Natural killer cell (primary cell): ENCODE measurements at regions not wholly inside any gene's neighbourhood (a gene's known extent, or its start where the extent isn't known, plus 50 kb on each side); places are given as distances from the start of the nearest gene placed in this dataset.
"Not testable (repeated sequence)": the region's sequence is repeated elsewhere in the genome, so short reads cannot be mapped to it uniquely, and the experiment has no call there.

ENCODE experiments used
- ATAC-seq, 3 donors: fragments of 150-1000 bp in 2 of 3; fragments of 200-7000 bp in 1 of 3; cut with Tn5 transposase; 1 replicate in 1 of 3; 2 replicates in 2 of 3; pipeline ENCODE4 v1.10.0; 2021; ENCODE audit warnings: mild to moderate bottlenecking in 2 of 3, moderate library complexity in 2 of 3
- DNase-seq, 2 donors: peaks; one replicate each; pipeline versions ENCODE4 v3.0.0 to v3.0.0-alpha.2; 2013 to 2021; ENCODE audit warnings: mixed read lengths in 1 of 2
- H3K27ac ChIP-seq: one replicate; pipeline ENCODE4 v1.5.1; 2013; ENCODE audit warnings: mild to moderate bottlenecking, low read length
- H3K27me3 ChIP-seq: one replicate; pipeline ENCODE4 v1.6.1; 2013; ENCODE audit warnings: low read length; ENCODE audit not compliant: control insufficient read depth, insufficient read depth
- H3K36me3 ChIP-seq: one replicate; pipeline ENCODE4 v1.6.1; 2013; ENCODE audit warnings: low read length; ENCODE audit not compliant: control insufficient read depth, insufficient read depth
- H3K4me1 ChIP-seq: one replicate; pipeline ENCODE4 v1.6.1; 2013; ENCODE audit warnings: low read length; ENCODE audit not compliant: control insufficient read depth, insufficient read depth
- H3K4me3 ChIP-seq: one replicate; pipeline ENCODE4 v1.5.1; 2013; ENCODE audit warnings: low read length
- H3K9me3 ChIP-seq: one replicate; pipeline ENCODE4 v1.6.1; 2013; ENCODE audit warnings: low read length; ENCODE audit not compliant: control insufficient read depth, insufficient read depth
- H3K27ac Mint-ChIP-seq, 2 donors: one replicate each; pipeline ENCODE4 v1.8.0; 2022; ENCODE audit warnings: mild to moderate bottlenecking in 2 of 2, mixed read lengths in 2 of 2, moderate library complexity in 1 of 2
- H3K27me3 Mint-ChIP-seq, 2 donors: one replicate each; pipeline ENCODE4 v1.8.0; 2022; ENCODE audit warnings: low read depth in 2 of 2, mixed read lengths in 2 of 2
- H3K36me3 Mint-ChIP-seq: one replicate; pipeline ENCODE4 v1.8.0; 2022; ENCODE audit warnings: mixed read lengths
- H3K4me1 Mint-ChIP-seq, 2 donors: one replicate each; pipeline ENCODE4 v1.8.0; 2022; ENCODE audit warnings: mixed read lengths in 2 of 2
- H3K4me3 Mint-ChIP-seq: one replicate; pipeline ENCODE4 v1.8.0; 2022; ENCODE audit warnings: mild to moderate bottlenecking, moderate library complexity, mixed read lengths
- H3K9me3 Mint-ChIP-seq, 2 donors: one replicate each; pipeline ENCODE4 v1.8.0; 2022; ENCODE audit warnings: mixed read lengths in 2 of 2
- WGBS: methylation state at CpG from one replicate; pipeline ENCODE4 v1.1.7; 2013; ENCODE audit warnings: missing lambda C conversion rate; ENCODE audit not compliant: insufficient coverage; 5-methylcytosine and 5-hydroxymethylcytosine counted together
- intact Hi-C: fragments of 100-400 bp; cut with micrococcal nuclease; formaldehyde crosslinking; loops from one replicate; pipeline ENCODE4 v1.14.2; 2022
- TF ChIP-seq, protein P1 (sequence below): fragments of 200-600 bp; IDR thresholded peaks from one replicate; pipeline ENCODE4 v1.8.0; 2022; ENCODE audit warnings: antibody characterized with exemption

DNA sequence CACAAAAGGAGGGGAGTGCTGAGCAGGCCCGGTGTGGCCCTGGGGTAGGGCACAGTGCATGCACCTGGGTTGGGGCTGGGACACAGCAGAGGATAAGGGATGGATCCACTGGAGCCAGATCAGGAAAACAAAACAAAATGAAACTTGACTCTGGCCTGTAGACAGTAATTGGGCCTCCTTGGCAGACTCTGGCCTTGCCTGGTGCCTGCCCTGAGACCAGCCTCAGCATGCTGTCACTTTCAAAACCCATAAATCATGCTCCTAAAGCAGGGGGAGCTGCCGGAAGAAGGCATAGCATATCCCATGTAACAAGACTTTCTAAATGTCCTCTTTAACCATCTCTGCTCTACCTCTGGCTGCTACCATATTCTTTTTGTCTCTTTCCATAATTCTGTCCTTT lies 61.1 kb upstream of the IGFBP5 start:
- no peak for DNase-seq
- no peaks in the 10 kb centered on the region for H3K9me3 ChIP-seq
- no peaks in the 10 kb centered on the region for H3K36me3 ChIP-seq
- Mint-ChIP-seq H3K4me3 (no peak overlapping the region), H3K4me1 (peaks cover 0 to 4% of the 10 kb centered on the region in 2 donors), H3K36me3 (no peaks in the 10 kb centered on the region), H3K27ac (no peak overlapping the region), H3K9me3 (no peaks in the 10 kb centered on the region), H3K27me3 (peaks cover 3 to 9% of the 10 kb centered on the region in 2 donors)
- H3K27ac ChIP-seq = no peak overlapping the region
- no peak overlapping the region for H3K4me3 ChIP-seq
- intact Hi-C loops = no loop called here
- 89% methylated on average over 2 of the region's 2 CpGs for WGBS
- no peak for ATAC-seq
- H3K4me1 ChIP-seq = peaks cover 4% of the 10 kb centered on the region
- H3K27me3 ChIP-seq = no peaks in the 10 kb centered on the region
- TF ChIP-seq, protein P1, sequence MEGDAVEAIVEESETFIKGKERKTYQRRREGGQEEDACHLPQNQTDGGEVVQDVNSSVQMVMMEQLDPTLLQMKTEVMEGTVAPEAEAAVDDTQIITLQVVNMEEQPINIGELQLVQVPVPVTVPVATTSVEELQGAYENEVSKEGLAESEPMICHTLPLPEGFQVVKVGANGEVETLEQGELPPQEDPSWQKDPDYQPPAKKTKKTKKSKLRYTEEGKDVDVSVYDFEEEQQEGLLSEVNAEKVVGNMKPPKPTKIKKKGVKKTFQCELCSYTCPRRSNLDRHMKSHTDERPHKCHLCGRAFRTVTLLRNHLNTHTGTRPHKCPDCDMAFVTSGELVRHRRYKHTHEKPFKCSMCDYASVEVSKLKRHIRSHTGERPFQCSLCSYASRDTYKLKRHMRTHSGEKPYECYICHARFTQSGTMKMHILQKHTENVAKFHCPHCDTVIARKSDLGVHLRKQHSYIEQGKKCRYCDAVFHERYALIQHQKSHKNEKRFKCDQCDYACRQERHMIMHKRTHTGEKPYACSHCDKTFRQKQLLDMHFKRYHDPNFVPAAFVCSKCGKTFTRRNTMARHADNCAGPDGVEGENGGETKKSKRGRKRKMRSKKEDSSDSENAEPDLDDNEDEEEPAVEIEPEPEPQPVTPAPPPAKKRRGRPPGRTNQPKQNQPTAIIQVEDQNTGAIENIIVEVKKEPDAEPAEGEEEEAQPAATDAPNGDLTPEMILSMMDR = no peak

DNA sequence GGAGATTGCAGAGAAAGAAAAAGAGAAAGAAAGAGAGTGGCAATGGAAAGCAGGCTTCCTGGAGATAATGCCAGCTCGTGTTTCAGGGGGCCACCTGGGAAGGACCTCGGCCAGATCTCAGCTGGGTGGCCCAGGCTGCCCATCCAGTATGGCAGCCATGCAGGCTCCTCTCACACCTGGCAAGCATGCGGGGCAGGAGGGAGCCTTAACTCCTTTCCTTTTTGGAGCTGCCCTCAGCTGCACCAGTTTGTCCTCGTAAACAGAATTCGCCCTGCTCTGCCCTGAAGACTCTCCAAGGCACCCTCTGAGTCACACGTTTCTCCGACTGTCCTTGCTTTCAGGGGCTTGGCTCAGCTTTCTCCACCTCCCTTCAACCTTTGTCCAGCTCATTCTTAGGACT lies 59.5 kb upstream of the IGFBP5 start:
- DNase-seq (no peak), ATAC-seq (no peak)
- TF ChIP-seq, protein P1 = no peak
- Histone ChIP-seq H3K27ac (no peak overlapping the region), H3K36me3 (no peaks in the 10 kb centered on the region), H3K4me3 (no peak overlapping the region), H3K27me3 (no peaks in the 10 kb centered on the region), H3K4me1 (peaks cover 4% of the 10 kb centered on the region), H3K9me3 (no peaks in the 10 kb centered on the region)
- intact Hi-C loops = no loop called here
- Mint-ChIP-seq H3K27ac (no peak overlapping the region), H3K27me3 (peaks cover 13 to 19% of the 10 kb centered on the region in 2 donors), H3K4me1 (peaks cover 0 to 4% of the 10 kb centered on the region in 2 donors), H3K36me3 (no peaks in the 10 kb centered on the region), H3K4me3 (no peak overlapping the region), H3K9me3 (no peaks in the 10 kb centered on the region)
- 87% methylated on average over 7 of the region's 7 CpGs for WGBS

DNA sequence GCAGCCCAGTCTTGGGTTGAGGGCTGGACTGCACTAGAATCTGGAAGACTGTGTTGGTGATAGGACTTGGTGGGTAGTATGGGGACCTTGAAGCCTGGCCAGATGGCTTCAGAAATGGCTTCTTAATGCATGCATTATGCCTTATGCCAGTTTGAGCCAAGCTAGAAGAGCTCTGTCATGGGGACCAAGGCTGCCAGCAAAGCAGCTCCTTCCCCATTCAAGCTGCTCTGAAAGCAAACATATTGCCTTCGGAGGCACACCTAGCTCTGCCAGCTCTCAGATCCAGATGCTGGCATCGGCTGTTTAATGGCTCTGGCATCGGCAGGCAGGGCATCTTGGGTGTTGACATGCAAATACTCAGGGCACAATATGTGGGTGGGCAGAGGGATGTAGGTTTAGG lies 59.0 kb upstream of the IGFBP5 start:
- H3K27me3 Mint-ChIP-seq = peaks cover 18 to 23% of the 10 kb centered on the region in 2 donors
- Histone ChIP-seq H3K36me3 (no peaks in the 10 kb centered on the region), H3K4me3 (no peak overlapping the region), H3K4me1 (peaks cover 4% of the 10 kb centered on the region), H3K27me3 (no peaks in the 10 kb centered on the region), H3K27ac (no peak overlapping the region), H3K9me3 (no peaks in the 10 kb centered on the region)
- intact Hi-C loops = no loop called here
- peaks cover 0 to 4% of the 10 kb centered on the region in 2 donors for H3K4me1 Mint-ChIP-seq
- H3K4me3 Mint-ChIP-seq = no peak overlapping the region
- H3K27ac Mint-ChIP-seq = no peak overlapping the region
- 92% methylated on average over 3 of the region's 3 CpGs for WGBS
- ATAC-seq (no peak), DNase-seq (no peak)
- H3K36me3 Mint-ChIP-seq = no peaks in the 10 kb centered on the region
- TF ChIP-seq, protein P1 = no peak
- no peaks in the 10 kb centered on the region for H3K9me3 Mint-ChIP-seq

DNA sequence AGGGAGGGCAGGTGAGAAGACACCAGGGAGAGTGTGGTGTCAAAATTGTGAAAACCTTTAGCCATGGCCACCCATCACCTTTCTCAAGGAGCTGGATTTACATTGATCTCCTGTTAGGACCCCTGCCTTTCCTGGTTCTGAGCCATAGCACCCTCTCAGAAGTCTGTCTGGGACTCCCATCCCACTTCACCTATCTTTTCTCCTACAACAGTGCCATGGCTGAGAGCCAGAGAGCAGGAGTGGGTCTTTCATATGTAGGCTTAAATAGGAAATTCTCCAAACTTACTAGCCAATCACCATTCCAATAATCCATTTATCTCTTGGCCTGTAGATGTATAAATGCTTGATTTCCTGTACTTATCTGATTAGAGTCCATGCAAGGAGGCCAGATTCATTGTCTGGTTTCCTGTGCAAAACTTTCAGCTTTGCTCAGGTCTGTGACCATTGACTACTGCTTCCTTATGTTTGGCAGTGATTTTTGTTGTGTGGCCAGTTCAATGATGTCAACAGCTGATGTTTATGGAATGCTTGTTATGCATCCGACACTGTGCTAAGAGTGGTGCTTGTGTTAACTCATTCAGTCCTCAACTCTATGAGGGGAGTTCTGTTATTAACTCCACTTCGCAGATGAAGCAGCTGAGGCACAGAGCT lies 57.6 kb upstream of the IGFBP5 start:
- intact Hi-C loops = no loop called here

DNA sequence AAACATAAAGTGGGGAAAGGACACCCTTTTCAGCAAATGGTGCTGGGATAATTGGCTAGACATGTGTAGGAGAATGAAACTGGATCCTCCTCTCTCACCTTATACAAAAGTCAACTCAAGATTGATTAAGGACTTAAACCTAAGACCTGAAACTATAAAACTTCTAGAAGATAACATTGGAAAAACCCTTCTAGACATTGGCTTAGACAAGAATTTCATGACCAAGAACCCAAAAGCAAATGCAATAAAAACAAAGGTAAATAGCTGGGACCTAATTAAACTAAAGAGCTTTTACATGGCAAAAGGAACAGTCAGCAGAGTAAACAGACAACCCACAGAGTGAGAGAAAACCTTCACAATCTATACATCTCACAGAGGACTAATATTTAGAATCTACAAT lies 55.4 kb upstream of the IGFBP5 start:
- peaks cover 38 to 43% of the 10 kb centered on the region in 2 donors for H3K27me3 Mint-ChIP-seq
- H3K4me1 ChIP-seq, H3K27ac Mint-ChIP-seq, H3K4me3 ChIP-seq, intact Hi-C loops, H3K4me3 Mint-ChIP-seq, H3K36me3 Mint-ChIP-seq, H3K4me1 Mint-ChIP-seq, H3K9me3 ChIP-seq, H3K36me3 ChIP-seq, H3K9me3 Mint-ChIP-seq, ATAC-seq, H3K27me3 ChIP-seq, H3K27ac ChIP-seq, DNase-seq: not testable (repeated sequence)

More for the DNA sequence above, 57.6 kb upstream of the IGFBP5 start:
- no peak for DNase-seq
- Mint-ChIP-seq H3K9me3 (peaks cover 0 to 2% of the 10 kb centered on the region in 2 donors), H3K36me3 (no peaks in the 10 kb centered on the region), H3K27ac (no peak overlapping the region), H3K4me3 (no peak overlapping the region), H3K27me3 (peaks cover 30 to 36% of the 10 kb centered on the region in 2 donors), H3K4me1 (peaks cover 0 to 4% of the 10 kb centered on the region in 2 donors)
- TF ChIP-seq, protein P1 = no peak
- Histone ChIP-seq H3K27me3 (no peaks in the 10 kb centered on the region), H3K4me3 (no peak overlapping the region), H3K27ac (no peak overlapping the region), H3K4me1 (peaks cover 4% of the 10 kb centered on the region), H3K36me3 (no peaks in the 10 kb centered on the region), H3K9me3 (no peaks in the 10 kb centered on the region)
- ATAC-seq = no peak
- 87% methylated on average over 2 of the region's 2 CpGs for WGBS
